Lower leg skin (tissue), 3 donors: ENCODE measurements at regions not wholly inside any gene's neighbourhood (a gene's known extent, or its start where the extent isn't known, plus 50 kb on each side); places are given as distances from the start of the nearest gene placed in this dataset.

ENCODE experiments used
- POLR2A ChIP-seq, 2 donors: fragments of 450-650 bp; IDR thresholded peaks; one replicate each; pipeline ENCODE4 v1.6.1; 2016 to 2017; ENCODE audit warnings: antibody characterized with exemption in 2 of 2, mild to moderate bottlenecking in 1 of 2, moderate library complexity in 1 of 2
- TF ChIP-seq, protein P1 (sequence below), 3 donors: fragments of 450-650 bp; IDR thresholded peaks; one replicate each; pipeline ENCODE4 v1.5.1; 2016; ENCODE audit warnings: antibody characterized with exemption in 3 of 3, mild to moderate bottlenecking in 3 of 3, moderate library complexity in 2 of 3

DNA sequence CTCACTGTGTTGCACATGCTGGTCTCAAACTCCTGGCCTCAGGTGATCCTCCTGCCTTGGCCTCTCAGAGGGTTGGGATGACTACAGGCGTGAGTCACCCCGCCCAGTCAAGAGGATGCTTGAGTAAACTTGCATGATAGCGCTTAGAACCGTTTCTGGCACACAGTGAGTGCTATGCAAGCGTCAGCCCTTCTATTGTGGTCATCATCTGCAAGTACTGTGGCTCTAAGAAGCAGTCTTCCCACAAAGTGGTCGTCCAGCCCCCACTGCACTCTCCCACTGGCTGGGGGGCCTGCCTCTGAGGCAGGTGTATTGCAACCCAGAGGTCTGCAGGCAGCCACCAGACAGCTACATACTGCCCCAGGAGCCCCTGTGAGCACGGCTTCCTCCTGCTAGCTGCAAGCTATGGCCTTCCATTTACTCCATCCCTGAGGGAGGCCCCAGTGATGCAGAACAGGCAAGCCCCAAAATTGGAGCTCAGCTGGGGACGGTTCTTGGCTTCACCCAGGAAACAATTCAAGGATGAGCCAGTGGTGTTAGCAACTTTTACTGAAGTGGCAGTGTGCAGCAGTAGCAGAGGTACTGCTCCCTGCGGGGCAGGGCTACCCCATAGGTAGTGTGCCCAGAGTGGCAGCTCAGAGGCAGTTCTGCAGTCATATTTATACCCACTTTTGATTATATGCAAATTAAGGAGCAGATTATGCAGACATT lies 95.4 kb downstream of the LSM3 start:
- TF ChIP-seq, protein P1, sequence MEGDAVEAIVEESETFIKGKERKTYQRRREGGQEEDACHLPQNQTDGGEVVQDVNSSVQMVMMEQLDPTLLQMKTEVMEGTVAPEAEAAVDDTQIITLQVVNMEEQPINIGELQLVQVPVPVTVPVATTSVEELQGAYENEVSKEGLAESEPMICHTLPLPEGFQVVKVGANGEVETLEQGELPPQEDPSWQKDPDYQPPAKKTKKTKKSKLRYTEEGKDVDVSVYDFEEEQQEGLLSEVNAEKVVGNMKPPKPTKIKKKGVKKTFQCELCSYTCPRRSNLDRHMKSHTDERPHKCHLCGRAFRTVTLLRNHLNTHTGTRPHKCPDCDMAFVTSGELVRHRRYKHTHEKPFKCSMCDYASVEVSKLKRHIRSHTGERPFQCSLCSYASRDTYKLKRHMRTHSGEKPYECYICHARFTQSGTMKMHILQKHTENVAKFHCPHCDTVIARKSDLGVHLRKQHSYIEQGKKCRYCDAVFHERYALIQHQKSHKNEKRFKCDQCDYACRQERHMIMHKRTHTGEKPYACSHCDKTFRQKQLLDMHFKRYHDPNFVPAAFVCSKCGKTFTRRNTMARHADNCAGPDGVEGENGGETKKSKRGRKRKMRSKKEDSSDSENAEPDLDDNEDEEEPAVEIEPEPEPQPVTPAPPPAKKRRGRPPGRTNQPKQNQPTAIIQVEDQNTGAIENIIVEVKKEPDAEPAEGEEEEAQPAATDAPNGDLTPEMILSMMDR (IDR thresholded peaks at IDR 0.05) = no peak
- TF ChIP-seq POLR2A (IDR thresholded peaks at IDR 0.05) = no peak
